GM21447 (cell line): ENCODE measurements at regions not wholly inside any gene's neighbourhood (a gene's known extent, or its start where the extent isn't known, plus 50 kb on each side); places are given as distances from the start of the nearest gene placed in this dataset.

Experiments used
- ATAC-seq: cut with Tn5 transposase; IDR thresholded peaks from one replicate; pipeline ENCODE4 v1.9.1; 2021; ENCODE audit not compliant: unreplicated experiment

- no peak for ATAC-seq
Measured at GRCh38 chr9:11457825-11458790, 845.3 kb upstream of the PTPRD start.

GRCh38 chr9:11469745-11470144, 856.9 kb upstream of the PTPRD start:
- ATAC-seq, result no peak

- ATAC-seq, result no peak
Measured at GRCh38 chr9:11471321-11471720, 858.5 kb upstream of the PTPRD start.

GRCh38 chr9:11500780-11501179, 888.0 kb upstream of the PTPRD start:
- no peak for ATAC-seq

- ATAC-seq, result no peak
Measured at GRCh38 chr9:11506980-11507379, 894.2 kb upstream of the PTPRD start.

- ATAC-seq, result no peak
Measured at GRCh38 chr9:11537566-11537965, 924.8 kb upstream of the PTPRD start.

GRCh38 chr9:11542781-11543180, 930.0 kb upstream of the PTPRD start:
- no peak for ATAC-seq

- ATAC-seq, result no peak
Measured at GRCh38 chr9:11546231-11546630, 933.4 kb upstream of the PTPRD start.

- ATAC-seq, result no peak
Measured at GRCh38 chr9:11549311-11549794, 936.6 kb upstream of the PTPRD start.

- ATAC-seq, result no peak
Measured at GRCh38 chr9:11551106-11551505, 938.3 kb upstream of the PTPRD start.

GRCh38 chr9:11558043-11558442, 945.2 kb upstream of the PTPRD start:
- ATAC-seq, result no peak

GRCh38 chr9:11559001-11559776, 946.4 kb upstream of the PTPRD start:
- no peak for ATAC-seq

- no peak for ATAC-seq
Measured at GRCh38 chr9:11577522-11577921, 964.7 kb upstream of the PTPRD start.

- ATAC-seq, result no peak
Measured at GRCh38 chr9:11595756-11596155, 983.0 kb upstream of the PTPRD start.

- no peak for ATAC-seq
Measured at GRCh38 chr9:11618241-11618805, 1005.5 kb upstream of the PTPRD start.

- ATAC-seq, result no peak
Measured at GRCh38 chr9:11632691-11633090, 1019.9 kb upstream of the PTPRD start.

GRCh38 chr9:11646831-11647230, 1034.0 kb upstream of the PTPRD start:
- ATAC-seq, result no peak

GRCh38 chr9:11653867-11654266, 1039.3 kb upstream of the TYRP1 start:
- ATAC-seq, result no peak

GRCh38 chr9:11663913-11664312, 1029.3 kb upstream of the TYRP1 start:
- ATAC-seq, result no peak

- ATAC-seq, result no peak
Measured at GRCh38 chr9:11676821-11677220, 1016.4 kb upstream of the TYRP1 start.

GRCh38 chr9:11686733-11687132, 1006.5 kb upstream of the TYRP1 start:
- ATAC-seq, result no peak

GRCh38 chr9:11697126-11697525, 996.1 kb upstream of the TYRP1 start:
- ATAC-seq, result no peak
